GM18951 (cell line): ENCODE measurements at regions not wholly inside any gene's neighbourhood (a gene's known extent, or its start where the extent isn't known, plus 50 kb on each side); places are given as distances from the start of the nearest gene placed in this dataset.
"Not testable (repeated sequence)": the region's sequence is repeated elsewhere in the genome, so short reads cannot be mapped to it uniquely, and the experiment has no call there.

ENCODE experiments used
- POLR2A ChIP-seq: IDR thresholded peaks from 4 replicates; pipeline ENCODE4 v1.6.1; 2011; ENCODE audit warnings: mild to moderate bottlenecking; ENCODE audit not compliant: insufficient read length, insufficient read depth; ENCODE audit errors: extremely low read depth
- in situ Hi-C: fragments of 300-500 bp; cut with MboI; formaldehyde crosslinking; loops from one replicate; pipeline ENCODE4 v1.12.0; 2022; ENCODE audit warnings: low sequenced_read_pairs, mixed read lengths, inconsistent platforms; ENCODE audit not compliant: unreplicated experiment

DNA sequence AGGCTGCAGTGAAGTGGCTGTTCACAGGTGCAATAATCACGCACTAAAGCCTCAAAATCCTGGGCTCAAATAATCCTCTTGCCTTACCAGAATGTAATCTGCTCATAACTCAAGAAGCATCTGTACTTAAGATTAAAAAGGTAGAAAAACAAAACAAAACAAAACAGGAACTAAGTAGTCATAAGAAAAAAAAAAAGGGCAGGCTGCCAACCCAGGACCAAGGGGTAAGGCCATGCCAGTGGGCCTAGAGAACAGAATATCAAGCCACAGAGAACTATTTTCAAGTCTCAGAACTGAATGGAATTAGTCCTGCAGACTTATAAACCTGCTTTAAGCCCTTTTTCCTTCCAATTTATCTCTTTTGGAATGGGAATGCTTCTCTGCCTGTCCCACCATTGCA is 64.8 kb upstream of the TBC1D3K start:
- no peak for TF ChIP-seq POLR2A
- in situ Hi-C loops, result no loop called here

DNA sequence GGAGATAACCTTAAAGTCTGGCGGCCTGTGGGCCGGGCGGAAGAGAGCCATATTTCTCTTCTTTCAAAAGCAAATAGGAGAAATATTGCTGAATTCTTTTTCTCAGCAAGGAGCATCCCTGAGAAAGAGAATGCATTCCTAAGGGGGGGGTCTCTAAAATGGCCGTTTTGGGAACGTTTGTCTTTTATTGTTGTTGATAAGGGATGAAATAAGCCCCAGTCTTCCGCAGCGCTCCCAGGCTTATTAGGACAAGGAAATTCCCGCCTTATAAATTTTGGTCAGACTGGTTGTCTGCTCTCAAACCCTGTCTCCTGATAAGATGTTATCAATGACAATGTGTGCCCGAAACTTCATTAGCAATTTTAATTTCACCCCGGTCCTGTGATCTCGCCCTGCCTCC is 65.8 kb upstream of the TBC1D3K start:
- in situ Hi-C loops, result not testable (repeated sequence)

DNA sequence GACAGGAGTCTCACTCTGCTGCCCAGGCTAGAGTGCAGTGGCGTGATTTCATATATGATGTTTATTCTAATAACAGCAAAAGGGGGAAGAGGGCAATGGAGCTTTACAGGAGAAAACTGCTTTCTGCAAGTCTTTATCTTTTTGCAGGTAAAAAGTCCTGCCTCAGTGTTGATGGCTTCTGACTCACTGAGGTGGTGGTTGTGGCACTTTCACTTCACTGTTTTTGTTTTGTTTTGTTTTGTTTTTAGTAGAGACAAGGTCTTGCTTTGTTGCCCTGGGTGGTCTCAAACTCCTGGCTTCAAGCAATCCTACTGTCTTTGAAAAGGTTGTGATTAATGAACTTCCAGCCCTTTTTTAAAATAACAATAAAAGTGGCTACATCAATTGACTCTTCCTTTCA is 68.0 kb upstream of the TBC1D3K start:
- no peak for TF ChIP-seq POLR2A
- in situ Hi-C loops, result no loop called here

DNA sequence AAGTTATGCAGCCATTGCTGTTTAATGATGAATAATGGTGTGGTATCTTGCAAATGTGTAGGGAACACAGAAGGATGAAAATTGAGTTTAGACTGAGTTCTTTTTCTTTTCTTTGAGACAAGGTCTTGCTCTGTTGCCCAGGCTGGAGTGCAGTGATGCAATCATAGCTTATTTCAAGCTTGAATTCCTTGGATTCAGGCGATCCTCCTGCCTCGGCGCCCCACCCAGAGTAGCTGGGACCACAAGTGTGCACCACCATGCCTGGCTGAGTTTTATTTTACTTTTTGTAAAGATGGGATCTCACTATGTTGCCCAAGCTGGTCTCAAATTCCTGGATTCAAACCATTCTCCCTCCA is 74.6 kb upstream of the TBC1D3K start:
- in situ Hi-C loops, result no loop called here
- no peak for TF ChIP-seq POLR2A

DNA sequence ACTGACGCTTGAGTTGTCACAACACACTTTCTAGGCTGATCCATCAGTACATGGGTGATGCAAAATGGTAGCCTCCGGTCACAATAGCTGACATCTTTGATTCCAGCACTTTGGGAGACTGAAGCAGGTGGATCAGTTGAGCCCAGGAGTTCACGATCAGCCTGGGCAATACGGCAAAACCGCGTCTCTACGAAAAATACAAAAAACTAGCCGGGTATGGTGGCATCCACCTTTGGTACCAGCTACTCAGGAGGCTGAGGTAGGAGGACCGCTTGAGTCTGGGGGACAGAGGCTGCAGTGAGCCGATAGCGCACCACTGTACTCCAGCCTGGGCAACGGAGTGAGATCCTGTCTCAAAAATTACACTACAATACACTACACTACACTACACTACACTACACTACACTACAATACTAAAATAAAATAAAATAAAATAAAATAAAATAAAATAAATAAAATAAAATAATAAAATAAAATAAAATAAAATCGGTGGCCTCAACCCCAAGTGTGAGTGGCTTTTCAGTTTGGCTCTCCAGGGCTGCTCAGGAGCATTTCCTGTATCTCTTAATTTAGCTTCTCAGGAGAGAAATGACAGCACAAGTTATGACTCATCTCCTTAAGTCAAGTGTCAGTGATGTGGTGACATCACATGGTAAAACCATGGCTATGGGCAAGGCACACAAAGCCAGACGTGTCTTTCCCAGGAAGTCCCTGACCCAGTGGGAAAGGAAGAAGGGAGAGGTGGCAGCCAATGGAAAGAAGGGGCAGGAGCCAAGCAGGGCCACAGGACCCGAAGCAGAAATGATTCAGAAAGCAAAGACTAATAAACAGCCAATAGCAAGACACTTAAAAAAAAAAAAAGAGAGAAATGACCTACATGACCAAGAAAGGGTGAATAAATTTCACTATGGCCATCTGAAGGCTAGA is 75.3 kb upstream of the TBC1D3K start:
- in situ Hi-C loops, result no loop called here
- TF ChIP-seq POLR2A, result no peak

DNA sequence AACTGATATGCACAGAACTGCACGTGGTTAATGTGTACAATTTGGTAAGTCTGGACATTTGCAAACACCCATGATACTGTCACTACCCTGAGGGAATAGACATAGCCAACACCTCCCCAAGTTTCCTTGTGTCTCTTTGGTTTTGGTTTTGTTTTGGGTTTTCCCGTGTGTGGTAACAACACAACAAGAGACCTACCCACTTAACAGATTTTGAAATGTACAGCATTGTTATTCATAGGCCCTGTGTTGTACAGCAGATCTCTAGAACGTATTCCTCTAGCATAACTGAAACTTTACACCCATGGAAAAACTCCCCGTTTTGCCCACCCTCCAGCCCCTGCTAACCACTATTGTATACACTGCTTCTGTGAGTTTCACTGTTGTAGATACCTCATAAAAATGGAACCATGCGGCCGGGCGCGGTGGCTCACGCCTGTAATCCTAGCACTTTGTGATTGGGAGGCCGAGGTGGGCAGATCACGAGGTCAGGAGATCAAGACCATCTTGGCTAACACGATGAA is 76.3 kb upstream of the TBC1D3K start:
- TF ChIP-seq POLR2A, result no peak
- in situ Hi-C loops, result no loop called here

DNA sequence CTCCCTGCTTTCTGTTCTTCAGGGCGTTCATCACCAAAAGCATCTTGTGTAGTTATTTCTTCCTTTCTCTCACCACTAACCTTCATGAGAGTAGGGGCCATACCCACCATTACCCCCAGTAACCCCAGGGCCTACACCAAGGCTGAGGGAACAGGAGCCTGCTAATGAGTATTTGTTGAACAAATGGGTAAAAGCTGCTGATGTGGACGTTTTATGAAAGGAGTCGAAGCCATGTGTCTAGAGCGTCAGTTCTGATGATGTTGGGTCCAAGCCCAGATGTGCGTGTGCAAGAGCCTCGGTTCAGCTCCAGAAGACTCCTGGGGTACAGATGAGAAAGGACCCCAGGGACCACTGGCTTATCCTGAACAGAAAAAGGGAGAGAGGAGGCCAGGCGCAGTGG is 77.1 kb upstream of the TBC1D3K start:
- TF ChIP-seq POLR2A, result no peak
- in situ Hi-C loops, result no loop called here

DNA sequence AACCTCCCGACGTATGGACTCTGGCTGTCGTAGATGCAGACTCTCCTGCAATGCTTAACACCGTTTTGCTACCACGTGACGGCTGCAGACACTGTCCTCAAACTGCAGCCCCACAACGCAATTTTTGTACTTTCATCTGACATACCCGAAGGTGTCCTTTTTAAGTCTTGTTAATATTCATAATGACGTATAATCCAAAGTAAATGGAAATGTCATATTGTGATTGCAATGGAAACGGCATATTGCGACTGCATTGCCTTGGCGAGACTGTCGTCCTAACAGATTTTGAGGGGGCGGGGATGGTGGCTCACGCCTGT is 79.3 kb upstream of the TBC1D3K start:
- no peak for TF ChIP-seq POLR2A

DNA sequence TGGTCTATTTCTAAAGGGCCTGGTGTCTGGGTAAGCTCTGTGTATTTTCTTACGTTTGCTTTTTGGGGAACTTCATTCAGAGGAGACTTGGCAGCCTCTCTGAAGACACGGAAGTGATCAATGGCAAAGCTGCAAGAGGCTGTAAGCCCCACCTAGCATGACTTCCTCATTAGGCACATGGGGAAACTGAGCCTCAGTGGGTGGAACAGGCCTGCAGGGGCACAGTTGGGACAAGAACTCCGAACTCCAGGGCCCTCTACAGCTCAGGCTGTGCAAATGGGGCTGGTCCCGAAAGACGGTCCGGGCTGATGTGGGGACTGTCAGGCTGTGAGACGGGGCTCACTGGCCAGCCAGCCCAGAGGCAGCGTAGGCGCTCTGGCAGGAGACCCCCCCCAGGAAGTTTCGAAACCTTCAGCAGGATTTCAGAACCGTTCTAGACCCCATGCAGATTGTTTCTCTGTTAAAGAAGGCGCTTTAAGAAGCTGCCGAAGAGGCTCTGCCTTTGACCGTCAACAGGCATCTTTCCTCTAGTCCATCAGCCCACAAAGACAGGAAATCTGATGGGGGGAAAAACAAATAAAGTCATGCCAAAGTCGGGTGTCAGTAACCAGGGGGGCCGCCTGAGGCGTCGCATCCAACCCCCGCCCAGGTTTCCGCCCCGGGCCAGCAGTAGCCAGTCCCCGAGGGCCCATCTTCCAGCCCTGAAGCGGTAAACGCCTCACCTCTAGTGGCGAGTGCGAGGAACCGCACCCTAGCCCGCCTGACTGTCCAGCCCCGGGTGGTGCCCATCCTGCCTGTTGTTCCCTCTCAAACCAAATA is 79.8 kb upstream of the TBC1D3K start:
- in situ Hi-C loops, result no loop called here

More for the DNA sequence above, 79.3 kb upstream of the TBC1D3K start:
- in situ Hi-C loops, result no loop called here

DNA sequence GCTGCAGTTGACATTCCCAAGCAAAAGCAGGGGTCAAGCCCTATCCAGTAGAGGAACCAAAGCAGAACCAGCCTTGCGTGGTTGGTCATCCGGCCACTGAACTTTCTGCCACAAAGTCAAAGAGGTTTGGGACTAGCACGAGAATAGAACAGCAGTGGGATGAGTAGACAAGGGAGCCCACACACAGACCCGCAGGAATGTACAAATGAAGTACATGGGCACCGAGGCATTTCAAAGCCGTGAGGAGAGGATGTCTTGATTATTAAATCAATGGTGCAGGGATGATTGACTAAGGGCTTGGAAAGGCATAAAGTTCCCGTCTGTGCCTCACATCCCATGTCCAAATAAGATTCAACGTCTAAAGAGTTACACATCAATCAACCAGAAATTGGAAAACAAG is 81.8 kb upstream of the TBC1D3K start:
- in situ Hi-C loops, result no loop called here
- no peak for TF ChIP-seq POLR2A

More for the DNA sequence above, 79.8 kb upstream of the TBC1D3K start:
- no peak for TF ChIP-seq POLR2A

DNA sequence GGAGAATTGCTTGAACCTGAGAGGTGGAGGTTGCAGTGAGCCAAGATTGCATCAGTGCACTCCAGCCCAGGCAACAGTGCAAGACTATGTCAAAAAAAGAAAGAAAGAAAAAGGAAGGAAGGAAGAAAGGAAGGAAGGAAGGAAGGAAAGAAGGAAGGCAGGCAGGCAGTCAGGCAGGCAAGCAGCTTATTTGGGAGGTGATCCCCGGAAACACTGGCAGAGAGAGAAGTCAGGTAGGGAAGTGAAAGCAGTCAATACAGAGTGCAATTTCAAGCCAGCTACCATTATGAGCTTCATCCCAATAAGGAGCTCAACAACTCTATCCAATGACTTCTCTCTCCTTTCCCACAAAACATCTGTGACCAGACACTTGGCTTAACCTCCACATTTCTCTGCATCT is 83.0 kb upstream of the TBC1D3K start:
- in situ Hi-C loops, result no loop called here
- TF ChIP-seq POLR2A, result no peak

DNA sequence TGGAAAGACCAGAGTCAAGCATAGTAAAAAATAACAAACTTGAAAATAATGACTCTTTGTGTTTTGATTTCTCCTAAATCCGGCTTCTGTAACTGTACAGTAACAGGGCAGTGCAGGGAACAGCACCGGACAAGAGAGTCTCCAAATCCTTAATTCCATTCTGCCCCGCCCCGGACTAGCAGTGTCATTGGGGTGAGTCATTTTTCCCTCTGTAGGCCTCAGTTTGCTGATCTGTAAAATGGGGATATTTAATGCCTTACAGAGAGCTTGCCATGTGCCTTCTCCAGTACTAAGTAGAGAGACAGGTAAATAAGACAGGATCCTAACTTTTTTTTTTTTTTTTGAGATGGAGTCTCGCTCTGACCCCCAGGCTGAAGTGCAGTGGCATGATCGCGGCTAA is 83.6 kb upstream of the TBC1D3K start:
- in situ Hi-C loops, result no loop called here
- TF ChIP-seq POLR2A, result no peak

DNA sequence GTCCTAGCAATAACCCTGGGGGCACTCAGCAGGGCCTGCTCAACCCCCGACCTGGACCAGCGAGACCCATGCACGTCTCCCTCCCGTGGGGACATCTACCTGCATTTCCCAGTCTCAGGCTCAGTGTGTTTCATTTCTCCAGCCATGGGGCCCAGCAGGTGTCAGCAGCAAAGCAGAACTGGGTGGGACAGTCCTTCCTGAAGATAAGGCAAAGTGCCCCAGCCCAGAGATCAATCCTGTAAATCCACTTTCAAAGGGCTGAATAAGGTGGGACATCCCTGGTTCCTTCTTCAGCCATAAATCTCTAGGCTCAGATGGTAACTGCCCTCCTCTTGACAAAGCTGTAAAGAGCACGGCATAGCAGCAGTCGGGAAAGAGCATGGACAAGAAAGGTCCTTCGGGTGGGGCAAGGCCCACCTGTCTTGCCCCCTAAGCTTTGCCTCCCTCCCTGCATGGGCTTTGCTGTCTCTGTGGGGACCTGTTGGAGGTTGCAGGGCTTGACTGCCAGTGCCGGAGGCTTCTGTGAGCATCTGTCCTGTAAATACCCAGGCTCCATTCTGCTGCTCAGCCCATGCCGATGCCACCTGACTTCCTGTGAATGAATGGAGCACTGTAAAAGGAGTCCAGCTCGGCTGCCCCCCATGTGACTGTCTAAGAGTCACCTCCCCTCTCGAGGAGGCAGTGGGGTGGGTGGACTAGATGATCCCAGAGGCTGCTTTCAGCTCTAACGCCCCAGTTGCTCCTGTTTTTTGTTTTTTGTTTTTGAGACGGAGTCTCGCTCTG is 84.8 kb upstream of the TBC1D3K start:
- no peak for TF ChIP-seq POLR2A
- in situ Hi-C loops, result no loop called here
